ENCODE measurements at regions not wholly inside any gene's neighbourhood (a gene's known extent, or its start where the extent isn't known, plus 50 kb on each side); places are given as distances from the start of the nearest gene placed in this dataset.

GRCh38 chr7:94330269-94331020 is 64.2 kb upstream of the COL1A2 start:
- DNase-seq (ENCODE audit: low spot score), result no peak
- in situ Hi-C loops (cut with MboI; ENCODE audit: low sequenced_read_pairs, unreplicated experiment), result no loop called here
- TF ChIP-seq, protein P1, sequence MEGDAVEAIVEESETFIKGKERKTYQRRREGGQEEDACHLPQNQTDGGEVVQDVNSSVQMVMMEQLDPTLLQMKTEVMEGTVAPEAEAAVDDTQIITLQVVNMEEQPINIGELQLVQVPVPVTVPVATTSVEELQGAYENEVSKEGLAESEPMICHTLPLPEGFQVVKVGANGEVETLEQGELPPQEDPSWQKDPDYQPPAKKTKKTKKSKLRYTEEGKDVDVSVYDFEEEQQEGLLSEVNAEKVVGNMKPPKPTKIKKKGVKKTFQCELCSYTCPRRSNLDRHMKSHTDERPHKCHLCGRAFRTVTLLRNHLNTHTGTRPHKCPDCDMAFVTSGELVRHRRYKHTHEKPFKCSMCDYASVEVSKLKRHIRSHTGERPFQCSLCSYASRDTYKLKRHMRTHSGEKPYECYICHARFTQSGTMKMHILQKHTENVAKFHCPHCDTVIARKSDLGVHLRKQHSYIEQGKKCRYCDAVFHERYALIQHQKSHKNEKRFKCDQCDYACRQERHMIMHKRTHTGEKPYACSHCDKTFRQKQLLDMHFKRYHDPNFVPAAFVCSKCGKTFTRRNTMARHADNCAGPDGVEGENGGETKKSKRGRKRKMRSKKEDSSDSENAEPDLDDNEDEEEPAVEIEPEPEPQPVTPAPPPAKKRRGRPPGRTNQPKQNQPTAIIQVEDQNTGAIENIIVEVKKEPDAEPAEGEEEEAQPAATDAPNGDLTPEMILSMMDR (IDR thresholded peaks at IDR 0.05; ENCODE audit: borderline replicate concordance, control extremely low read depth, extremely low read depth, insufficient read depth, missing control alignments), result no peak

DNA sequence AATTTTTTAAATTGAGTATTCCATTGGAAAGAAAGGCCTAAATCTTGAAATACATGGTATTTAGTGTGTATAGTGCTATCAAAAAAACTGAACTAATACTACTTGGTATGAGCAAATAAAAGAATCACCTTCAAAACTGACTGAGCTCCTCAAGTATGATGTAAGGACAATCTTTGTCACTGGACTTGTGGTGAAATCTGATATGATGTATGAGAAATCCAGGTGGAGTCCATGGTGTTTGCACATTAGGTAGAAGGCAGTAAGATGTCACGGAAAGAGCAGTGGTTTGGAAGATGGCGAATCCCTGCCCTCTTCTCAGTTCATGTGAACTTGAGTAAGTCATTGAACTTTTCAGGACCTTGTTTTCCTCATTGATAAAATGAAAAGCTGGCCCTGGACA is 62.1 kb upstream of the COL1A2 start:
- TF ChIP-seq, protein P1 (IDR thresholded peaks at IDR 0.05; ENCODE audit: borderline replicate concordance, control extremely low read depth, extremely low read depth, insufficient read depth, missing control alignments), result no peak
- in situ Hi-C loops (cut with MboI; ENCODE audit: low sequenced_read_pairs, unreplicated experiment), result no loop called here
- no peak for DNase-seq (ENCODE audit: low spot score)

DNA sequence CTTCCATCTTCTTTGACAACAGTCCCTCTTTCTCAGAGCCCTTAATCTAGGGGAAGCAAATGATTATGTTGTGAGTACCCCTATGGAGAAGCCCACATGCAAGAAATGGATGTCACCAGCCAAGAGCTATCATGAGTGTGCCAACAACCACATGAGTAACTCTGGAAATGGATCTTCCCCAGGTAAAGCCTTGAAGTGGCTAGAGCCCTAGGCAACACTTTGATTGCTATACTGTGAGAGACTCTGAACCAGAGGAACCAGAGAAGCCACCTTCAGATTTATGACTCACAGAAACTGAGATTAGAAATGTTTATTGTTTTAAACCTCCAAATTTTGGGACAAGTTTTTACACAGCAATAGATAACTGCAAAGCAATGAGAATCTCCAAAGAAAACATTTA is 60.9 kb upstream of the COL1A2 start:
- no peak for DNase-seq (ENCODE audit: low spot score)
- TF ChIP-seq, protein P1 (IDR thresholded peaks at IDR 0.05; ENCODE audit: borderline replicate concordance, control extremely low read depth, extremely low read depth, insufficient read depth, missing control alignments), result no peak
- in situ Hi-C loops (cut with MboI; ENCODE audit: low sequenced_read_pairs, unreplicated experiment), result no loop called here

- in situ Hi-C loops (cut with MboI; ENCODE audit: low sequenced_read_pairs, unreplicated experiment), result no loop called here
- no peak for DNase-seq (ENCODE audit: low spot score)
- TF ChIP-seq, protein P1 (IDR thresholded peaks at IDR 0.05; ENCODE audit: borderline replicate concordance, control extremely low read depth, extremely low read depth, insufficient read depth, missing control alignments), result no peak
These were observed 59.1 kb upstream of the COL1A2 start for GRCh38 chr7:94335586-94335985.

GRCh38 chr7:94336009-94336408 is 58.7 kb upstream of the COL1A2 start:
- TF ChIP-seq, protein P1 (IDR thresholded peaks at IDR 0.05; ENCODE audit: borderline replicate concordance, control extremely low read depth, extremely low read depth, insufficient read depth, missing control alignments), result no peak
- no peak for DNase-seq (ENCODE audit: low spot score)
- in situ Hi-C loops (cut with MboI; ENCODE audit: low sequenced_read_pairs, unreplicated experiment), result no loop called here

DNA sequence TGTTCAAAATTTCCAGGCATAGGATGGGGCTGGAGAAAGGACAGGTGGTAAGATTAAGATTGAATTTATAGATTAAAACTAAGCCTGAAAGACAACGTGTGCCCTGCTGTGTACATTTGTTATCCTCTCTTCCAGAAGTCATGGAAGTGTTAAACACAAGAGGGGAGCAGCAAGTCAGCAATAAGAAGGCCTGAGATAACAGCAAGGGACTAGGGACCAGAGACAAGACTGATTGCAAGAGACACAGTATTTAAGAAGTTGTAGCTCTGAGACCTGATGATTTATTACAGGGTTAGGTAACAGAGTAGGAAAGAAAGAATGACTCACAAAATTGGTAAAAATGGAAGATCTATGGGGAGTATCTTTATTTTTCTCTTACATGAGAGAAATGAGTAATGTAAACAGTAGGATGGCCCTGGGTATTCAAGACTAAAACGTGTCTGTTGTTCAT is 55.7 kb upstream of the COL1A2 start:
- TF ChIP-seq, protein P1 (IDR thresholded peaks at IDR 0.05; ENCODE audit: borderline replicate concordance, control extremely low read depth, extremely low read depth, insufficient read depth, missing control alignments), result no peak
- in situ Hi-C loops (cut with MboI; ENCODE audit: low sequenced_read_pairs, unreplicated experiment), result no loop called here

More for the DNA sequence above, 55.7 kb upstream of the COL1A2 start:
- no peak for DNase-seq (ENCODE audit: low spot score)

All from GM13976 (cell line).